ENCODE measurements at regions not wholly inside any gene's neighbourhood (a gene's known extent, or its start where the extent isn't known, plus 50 kb on each side); places are given as distances from the start of the nearest gene placed in this dataset.

- TF ChIP-seq, protein P1, sequence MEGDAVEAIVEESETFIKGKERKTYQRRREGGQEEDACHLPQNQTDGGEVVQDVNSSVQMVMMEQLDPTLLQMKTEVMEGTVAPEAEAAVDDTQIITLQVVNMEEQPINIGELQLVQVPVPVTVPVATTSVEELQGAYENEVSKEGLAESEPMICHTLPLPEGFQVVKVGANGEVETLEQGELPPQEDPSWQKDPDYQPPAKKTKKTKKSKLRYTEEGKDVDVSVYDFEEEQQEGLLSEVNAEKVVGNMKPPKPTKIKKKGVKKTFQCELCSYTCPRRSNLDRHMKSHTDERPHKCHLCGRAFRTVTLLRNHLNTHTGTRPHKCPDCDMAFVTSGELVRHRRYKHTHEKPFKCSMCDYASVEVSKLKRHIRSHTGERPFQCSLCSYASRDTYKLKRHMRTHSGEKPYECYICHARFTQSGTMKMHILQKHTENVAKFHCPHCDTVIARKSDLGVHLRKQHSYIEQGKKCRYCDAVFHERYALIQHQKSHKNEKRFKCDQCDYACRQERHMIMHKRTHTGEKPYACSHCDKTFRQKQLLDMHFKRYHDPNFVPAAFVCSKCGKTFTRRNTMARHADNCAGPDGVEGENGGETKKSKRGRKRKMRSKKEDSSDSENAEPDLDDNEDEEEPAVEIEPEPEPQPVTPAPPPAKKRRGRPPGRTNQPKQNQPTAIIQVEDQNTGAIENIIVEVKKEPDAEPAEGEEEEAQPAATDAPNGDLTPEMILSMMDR (IDR thresholded peaks at IDR 0.05) = no peak
- TF ChIP-seq POLR2A (IDR thresholded peaks at IDR 0.05) = no peak
These were observed 69.9 kb downstream of the ACTBL2 start for GRCh38 chr5:57412680-57413079.
